Adrenal gland (tissue), 9 donors: ENCODE measurements at regions not wholly inside any gene's neighbourhood (a gene's known extent, or its start where the extent isn't known, plus 50 kb on each side); places are given as distances from the start of the nearest gene placed in this dataset.

ENCODE experiments used
- DNase-seq, 7 donors: peaks; one replicate each; pipeline ENCODE4 v3.0.0-alpha.2; 2019 to 2020
- H3K27ac ChIP-seq, 5 donors: fragments of 200-600 bp; sonication (generic) in 4 of 5; 1 replicate in 3 of 5; 2 replicates in 2 of 5; pipeline versions ENCODE4 v1.5.1 to v1.8.0; 2016 to 2020; ENCODE audit warnings: mild to moderate bottlenecking in 1 of 5
- H3K27me3 ChIP-seq: fragments of 200-600 bp; 2 replicates; pipeline ENCODE4 v1.8.0; 2021
- H3K36me3 ChIP-seq, 2 donors: fragments of 200-600 bp; replicated peaks in 1 of 2; 1 replicate in 1 of 2; 2 replicates in 1 of 2; pipeline versions ENCODE4 v1.5.1 to v1.8.0; 2018 to 2022
- H3K4me1 ChIP-seq, 2 donors: fragments of 200-600 bp; replicated peaks in 1 of 2; 1 replicate in 1 of 2; 2 replicates in 1 of 2; pipeline versions ENCODE4 v1.5.1 to v1.8.0; 2018 to 2021
- H3K4me3 ChIP-seq, 4 donors: fragments of 200-600 bp; sonication (generic) in 3 of 4; one replicate each; pipeline ENCODE4 v1.5.1; 2016 to 2018
- H3K9me3 ChIP-seq, 3 donors: fragments of 200-600 bp; sonication (generic) in 1 of 3; replicated peaks in 1 of 3; 1 replicate in 2 of 3; 2 replicates in 1 of 3; pipeline versions ENCODE4 v1.5.1 to v1.8.0; 2016 to 2021
- POLR2A ChIP-seq, 2 donors: fragments of 450-650 bp; IDR thresholded peaks; one replicate each; pipeline ENCODE4 v1.6.1; 2017; ENCODE audit warnings: antibody characterized with exemption in 2 of 2, mild to moderate bottlenecking in 2 of 2, moderate library complexity in 1 of 2
- WGBS, 4 donors: extraction: QIAGEN DNeasy Blood & Tissue Kit in 2 of 4; methylation state at CpG; one replicate each; pipeline versions ENCODE4 v1.1.5 to v1.1.7; 2013 to 2017; 5-methylcytosine and 5-hydroxymethylcytosine counted together
- intact Hi-C, 2 donors: fragments of 100-400 bp; cut with DNase I; formaldehyde crosslinking; loops; one replicate each; pipeline versions ENCODE4 v1.14.1 to v1.15.0; 2022 to 2023
- TF ChIP-seq, protein P1 (sequence below), 6 experiments: fragments of 450-650 bp in 4 of 6; fragments of 200-600 bp in 2 of 6; sonication (generic) in 1 of 6; IDR thresholded peaks; 1 replicate in 5 of 6; 2 replicates in 1 of 6; pipeline versions ENCODE4 v1.5.1 to v1.8.0; 2016 to 2021; ENCODE audit warnings: antibody characterized with exemption in 6 of 6, mild to moderate bottlenecking in 2 of 6, moderate library complexity in 1 of 6
- donor health status: healthy with polysubstance abuse.
- donor health status: Bipolar disorder and iron deficiency.
- donor health status: DM: yes; HTN: yes; CAD: no.
- donor health status: DM: no; HTN: no; CAD: no.
- donor health status: DM: no; HTN: no; CAD: no.

GRCh38 chr9:87350915-87351314, 146.8 kb upstream of the DAPK1 start:
- Histone ChIP-seq H3K27me3 (peaks cover 7% of the 10 kb centered on the region), H3K4me3 (no peak overlapping the region), H3K4me1 (no peaks in the 10 kb centered on the region), H3K9me3 (no peaks in the 10 kb centered on the region), H3K36me3 (no peaks in the 10 kb centered on the region), H3K27ac (no peak overlapping the region)
- intact Hi-C loops: no loop called here
- DNase-seq: no peak
- 52 to 69% (median 63%) methylated on average over 2 of the region's 2 CpGs for WGBS, 4 donors
- no peak for TF ChIP-seq POLR2A (IDR thresholded peaks at IDR 0.05)
- TF ChIP-seq, protein P1, sequence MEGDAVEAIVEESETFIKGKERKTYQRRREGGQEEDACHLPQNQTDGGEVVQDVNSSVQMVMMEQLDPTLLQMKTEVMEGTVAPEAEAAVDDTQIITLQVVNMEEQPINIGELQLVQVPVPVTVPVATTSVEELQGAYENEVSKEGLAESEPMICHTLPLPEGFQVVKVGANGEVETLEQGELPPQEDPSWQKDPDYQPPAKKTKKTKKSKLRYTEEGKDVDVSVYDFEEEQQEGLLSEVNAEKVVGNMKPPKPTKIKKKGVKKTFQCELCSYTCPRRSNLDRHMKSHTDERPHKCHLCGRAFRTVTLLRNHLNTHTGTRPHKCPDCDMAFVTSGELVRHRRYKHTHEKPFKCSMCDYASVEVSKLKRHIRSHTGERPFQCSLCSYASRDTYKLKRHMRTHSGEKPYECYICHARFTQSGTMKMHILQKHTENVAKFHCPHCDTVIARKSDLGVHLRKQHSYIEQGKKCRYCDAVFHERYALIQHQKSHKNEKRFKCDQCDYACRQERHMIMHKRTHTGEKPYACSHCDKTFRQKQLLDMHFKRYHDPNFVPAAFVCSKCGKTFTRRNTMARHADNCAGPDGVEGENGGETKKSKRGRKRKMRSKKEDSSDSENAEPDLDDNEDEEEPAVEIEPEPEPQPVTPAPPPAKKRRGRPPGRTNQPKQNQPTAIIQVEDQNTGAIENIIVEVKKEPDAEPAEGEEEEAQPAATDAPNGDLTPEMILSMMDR (IDR thresholded peaks at IDR 0.05): no peak

GRCh38 chr9:87353301-87353700, 144.4 kb upstream of the DAPK1 start:
- no peaks in the 10 kb centered on the region for H3K27me3 ChIP-seq
- WGBS, 4 donors: 78 to 97% (median 93%) methylated on average over 3 of the region's 3 CpGs
- no peak overlapping the region for H3K27ac ChIP-seq
- intact Hi-C loops: no loop called here
- H3K4me1 ChIP-seq: no peaks in the 10 kb centered on the region
- DNase-seq: no peak
- no peak for TF ChIP-seq POLR2A (IDR thresholded peaks at IDR 0.05)
- TF ChIP-seq, protein P1 (IDR thresholded peaks at IDR 0.05): no peak
- no peaks in the 10 kb centered on the region for H3K36me3 ChIP-seq
- H3K9me3 ChIP-seq: peaks cover 0 to 3% (median 0%) of the 10 kb centered on the region in 3 donors
- H3K4me3 ChIP-seq: no peak overlapping the region

- Histone ChIP-seq H3K27ac (no peak overlapping the region), H3K9me3 (peaks cover 0 to 3% (median 0%) of the 10 kb centered on the region in 3 donors)
- intact Hi-C loops: no loop called here
These were observed 143.5 kb upstream of the DAPK1 start for GRCh38 chr9:87354147-87354546.

DNA sequence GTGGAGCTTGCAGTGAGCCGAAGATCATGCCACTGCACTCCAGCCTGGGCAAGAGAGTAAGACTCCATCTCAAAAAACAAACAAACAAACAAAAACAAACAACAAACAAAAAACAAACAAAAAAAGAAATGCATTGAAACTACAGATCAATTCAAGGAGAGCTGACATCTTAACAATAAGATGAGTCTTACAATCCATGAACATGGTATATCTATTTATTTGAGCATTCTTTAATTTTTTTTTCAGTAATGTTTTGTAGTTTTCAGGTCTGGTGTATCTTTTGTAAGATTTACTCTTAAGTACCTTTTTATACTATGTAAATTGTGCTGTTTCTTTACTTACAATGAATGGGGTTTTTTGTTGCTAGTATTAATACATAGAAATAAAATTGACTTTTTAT, 140.1 kb upstream of the DAPK1 start:
- WGBS, 4 donors: 90 to 100% (median 100%) methylated on average over 1 of the region's 1 CpG
- TF ChIP-seq, protein P1 (IDR thresholded peaks at IDR 0.05): no peak
- TF ChIP-seq POLR2A (IDR thresholded peaks at IDR 0.05): no peak
- no peak overlapping the region for H3K27ac ChIP-seq
- no peaks in the 10 kb centered on the region for H3K27me3 ChIP-seq
- H3K9me3 ChIP-seq: peaks cover 0 to 3% (median 0%) of the 10 kb centered on the region in 3 donors
- no peak overlapping the region for H3K4me3 ChIP-seq
- intact Hi-C loops: no loop called here
- H3K4me1 ChIP-seq: no peaks in the 10 kb centered on the region
- no peak for DNase-seq
- no peaks in the 10 kb centered on the region for H3K36me3 ChIP-seq

More at GRCh38 chr9:87354147-87354546, 143.5 kb upstream of the DAPK1 start:
- Histone ChIP-seq H3K4me3 (no peak overlapping the region), H3K4me1 (no peaks in the 10 kb centered on the region), H3K27me3 (no peaks in the 10 kb centered on the region), H3K36me3 (no peaks in the 10 kb centered on the region)
- DNase-seq: no peak
- WGBS, 4 donors: 38 to 73% (median 55%) methylated on average over 1 of the region's 1 CpG
- TF ChIP-seq POLR2A (IDR thresholded peaks at IDR 0.05): no peak
- TF ChIP-seq, protein P1 (IDR thresholded peaks at IDR 0.05): no peak
